ENCODE measurements at regions not wholly inside any gene's neighbourhood (a gene's known extent, or its start where the extent isn't known, plus 50 kb on each side); places are given as distances from the start of the nearest gene placed in this dataset.

GRCh38 chr2:144136297-144137010, 383.5 kb downstream of the ZEB2 start:
- no peak overlapping the region for H3K27ac Mint-ChIP-seq
- intact Hi-C loops (cut with micrococcal nuclease): no loop called here
- H3K36me3 Mint-ChIP-seq (ENCODE audit: low read depth): peaks cover 22% of the 10 kb centered on the region
- H3K4me3 Mint-ChIP-seq (ENCODE audit: low read depth): no peak overlapping the region
- DNase-seq (ENCODE audit: low spot score): no peak
- H3K9me3 Mint-ChIP-seq: no peaks in the 10 kb centered on the region
- H3K4me1 Mint-ChIP-seq (ENCODE audit: low read depth): peaks cover 10% of the 10 kb centered on the region
- no peaks in the 10 kb centered on the region for H3K27me3 Mint-ChIP-seq (ENCODE audit: low read depth)

- peaks cover 27% of the 10 kb centered on the region for H3K4me1 Mint-ChIP-seq (ENCODE audit: low read depth)
- H3K9me3 Mint-ChIP-seq: no peaks in the 10 kb centered on the region
- intact Hi-C loops (cut with micrococcal nuclease): loop anchor here (5.0 kb wide), 2 partner anchors 47 to 238 kb away; no protein-coding TSS in a partner anchor
- peaks cover 20% of the 10 kb centered on the region for H3K36me3 Mint-ChIP-seq (ENCODE audit: low read depth)
- H3K4me3 Mint-ChIP-seq (ENCODE audit: low read depth): no peak overlapping the region
- no peak overlapping the region for H3K27ac Mint-ChIP-seq
- no peaks in the 10 kb centered on the region for H3K27me3 Mint-ChIP-seq (ENCODE audit: low read depth)
- no peak for DNase-seq (ENCODE audit: low spot score)
Observed at GRCh38 chr2:144133936-144134665, 385.8 kb downstream of the ZEB2 start.

- no peaks in the 10 kb centered on the region for H3K27me3 Mint-ChIP-seq (ENCODE audit: low read depth)
- no peak for DNase-seq (ENCODE audit: low spot score)
- no peak overlapping the region for H3K4me3 Mint-ChIP-seq (ENCODE audit: low read depth)
- H3K4me1 Mint-ChIP-seq (ENCODE audit: low read depth): peaks cover 31% of the 10 kb centered on the region
- intact Hi-C loops (cut with micrococcal nuclease): loop anchor here (5.0 kb wide), 2 partner anchors 45 to 240 kb away; no protein-coding TSS in a partner anchor
- peaks cover 5% of the 10 kb centered on the region for H3K36me3 Mint-ChIP-seq (ENCODE audit: low read depth)
- H3K27ac Mint-ChIP-seq: no peak overlapping the region
- H3K9me3 Mint-ChIP-seq: no peaks in the 10 kb centered on the region
Observed at GRCh38 chr2:144132357-144132756, 387.6 kb downstream of the ZEB2 start.

GRCh38 chr2:144131042-144131441, 388.9 kb downstream of the ZEB2 start:
- intact Hi-C loops (cut with micrococcal nuclease): loop anchor here (5.0 kb wide), 2 partner anchors 44 to 241 kb away; no protein-coding TSS in a partner anchor
- DNase-seq (ENCODE audit: low spot score): no peak
- Mint-ChIP-seq H3K27me3 (ENCODE audit: low read depth) (no peaks in the 10 kb centered on the region), H3K27ac (no peak overlapping the region), H3K36me3 (ENCODE audit: low read depth) (peaks cover 11% of the 10 kb centered on the region), H3K4me3 (ENCODE audit: low read depth) (no peak overlapping the region), H3K9me3 (no peaks in the 10 kb centered on the region), H3K4me1 (ENCODE audit: low read depth) (peaks cover 35% of the 10 kb centered on the region)

GRCh38 chr2:144130551-144130950, 389.4 kb downstream of the ZEB2 start:
- no peaks in the 10 kb centered on the region for H3K27me3 Mint-ChIP-seq (ENCODE audit: low read depth)
- H3K27ac Mint-ChIP-seq: peak overlapping the region; percentile 62
- intact Hi-C loops (cut with micrococcal nuclease): loop anchor here (5.0 kb wide), 2 partner anchors 43 to 242 kb away; no protein-coding TSS in a partner anchor
- peaks cover 14% of the 10 kb centered on the region for H3K36me3 Mint-ChIP-seq (ENCODE audit: low read depth)
- peaks cover 36% of the 10 kb centered on the region for H3K4me1 Mint-ChIP-seq (ENCODE audit: low read depth)
- no peak overlapping the region for H3K4me3 Mint-ChIP-seq (ENCODE audit: low read depth)
- H3K9me3 Mint-ChIP-seq: no peaks in the 10 kb centered on the region
- DNase-seq (ENCODE audit: low spot score): no peak

GRCh38 chr2:144128130-144128746, 391.7 kb downstream of the ZEB2 start:
- no peak for DNase-seq (ENCODE audit: low spot score)
- Mint-ChIP-seq H3K9me3 (no peaks in the 10 kb centered on the region), H3K4me3 (ENCODE audit: low read depth) (no peak overlapping the region), H3K27ac (peak overlapping the region; percentile 34), H3K36me3 (ENCODE audit: low read depth) (peaks cover 19% of the 10 kb centered on the region), H3K27me3 (ENCODE audit: low read depth) (no peaks in the 10 kb centered on the region), H3K4me1 (ENCODE audit: low read depth) (peaks cover 33% of the 10 kb centered on the region)
- intact Hi-C loops (cut with micrococcal nuclease): loop anchor here (1.0 to 5.0 kb wide), 3 partner anchors 53 to 107 kb away; no protein-coding TSS in a partner anchor

- intact Hi-C loops (cut with micrococcal nuclease): loop anchor here (1.0 to 5.0 kb wide), 3 partner anchors 54 to 107 kb away; no protein-coding TSS in a partner anchor
- Mint-ChIP-seq H3K9me3 (no peaks in the 10 kb centered on the region), H3K27me3 (ENCODE audit: low read depth) (no peaks in the 10 kb centered on the region), H3K4me1 (ENCODE audit: low read depth) (peaks cover 33% of the 10 kb centered on the region), H3K36me3 (ENCODE audit: low read depth) (peaks cover 19% of the 10 kb centered on the region), H3K27ac (peak overlapping the region; percentile 36), H3K4me3 (ENCODE audit: low read depth) (no peak overlapping the region)
- DNase-seq (ENCODE audit: low spot score): no peak
Observed at GRCh38 chr2:144127693-144128092, 392.2 kb downstream of the ZEB2 start.

- no peak for DNase-seq (ENCODE audit: low spot score)
- no peaks in the 10 kb centered on the region for H3K9me3 Mint-ChIP-seq
- no peak overlapping the region for H3K4me3 Mint-ChIP-seq (ENCODE audit: low read depth)
- H3K27ac Mint-ChIP-seq: no peak overlapping the region
- intact Hi-C loops (cut with micrococcal nuclease): loop anchor here (5.0 kb wide), 1 partner anchor 76 kb away; no protein-coding TSS in a partner anchor
- peaks cover 19% of the 10 kb centered on the region for H3K36me3 Mint-ChIP-seq (ENCODE audit: low read depth)
- no peaks in the 10 kb centered on the region for H3K27me3 Mint-ChIP-seq (ENCODE audit: low read depth)
- peaks cover 31% of the 10 kb centered on the region for H3K4me1 Mint-ChIP-seq (ENCODE audit: low read depth)
Observed at GRCh38 chr2:144126302-144126701, 393.6 kb downstream of the ZEB2 start.

GRCh38 chr2:144125751-144126150, 394.2 kb downstream of the ZEB2 start:
- peaks cover 19% of the 10 kb centered on the region for H3K36me3 Mint-ChIP-seq (ENCODE audit: low read depth)
- peaks cover 28% of the 10 kb centered on the region for H3K4me1 Mint-ChIP-seq (ENCODE audit: low read depth)
- no peak overlapping the region for H3K4me3 Mint-ChIP-seq (ENCODE audit: low read depth)
- no peak overlapping the region for H3K27ac Mint-ChIP-seq
- intact Hi-C loops (cut with micrococcal nuclease): loop anchor here (5.0 kb wide), 1 partner anchor 77 kb away; no protein-coding TSS in a partner anchor
- H3K27me3 Mint-ChIP-seq (ENCODE audit: low read depth): no peaks in the 10 kb centered on the region
- DNase-seq (ENCODE audit: low spot score): no peak
- no peaks in the 10 kb centered on the region for H3K9me3 Mint-ChIP-seq

GRCh38 chr2:144124882-144125281, 395.0 kb downstream of the ZEB2 start:
- no peak overlapping the region for H3K27ac Mint-ChIP-seq
- intact Hi-C loops (cut with micrococcal nuclease): loop anchor here (5.0 kb wide), 1 partner anchor 77 kb away; no protein-coding TSS in a partner anchor
- H3K36me3 Mint-ChIP-seq (ENCODE audit: low read depth): peaks cover 17% of the 10 kb centered on the region
- no peaks in the 10 kb centered on the region for H3K27me3 Mint-ChIP-seq (ENCODE audit: low read depth)
- peaks cover 21% of the 10 kb centered on the region for H3K4me1 Mint-ChIP-seq (ENCODE audit: low read depth)
- H3K4me3 Mint-ChIP-seq (ENCODE audit: low read depth): no peak overlapping the region
- DNase-seq (ENCODE audit: low spot score): no peak
- H3K9me3 Mint-ChIP-seq: no peaks in the 10 kb centered on the region

- intact Hi-C loops (cut with micrococcal nuclease): no loop called here
- no peak for DNase-seq (ENCODE audit: low spot score)
- Mint-ChIP-seq H3K4me3 (ENCODE audit: low read depth) (no peak overlapping the region), H3K27ac (no peak overlapping the region), H3K36me3 (ENCODE audit: low read depth) (peaks cover 7% of the 10 kb centered on the region), H3K9me3 (no peaks in the 10 kb centered on the region), H3K4me1 (ENCODE audit: low read depth) (peaks cover 8% of the 10 kb centered on the region), H3K27me3 (ENCODE audit: low read depth) (no peaks in the 10 kb centered on the region)
Observed at GRCh38 chr2:144120487-144120886, 399.4 kb downstream of the ZEB2 start.

- peaks cover 10% of the 10 kb centered on the region for H3K4me1 Mint-ChIP-seq (ENCODE audit: low read depth)
- no peak for DNase-seq (ENCODE audit: low spot score)
- peaks cover 9% of the 10 kb centered on the region for H3K36me3 Mint-ChIP-seq (ENCODE audit: low read depth)
- no peak overlapping the region for H3K4me3 Mint-ChIP-seq (ENCODE audit: low read depth)
- intact Hi-C loops (cut with micrococcal nuclease): no loop called here
- no peaks in the 10 kb centered on the region for H3K27me3 Mint-ChIP-seq (ENCODE audit: low read depth)
- H3K9me3 Mint-ChIP-seq: no peaks in the 10 kb centered on the region
- H3K27ac Mint-ChIP-seq: peak overlapping the region; percentile 10
Observed at GRCh38 chr2:144117086-144117485, 402.8 kb downstream of the ZEB2 start.
